ENCODE measurements at regions not wholly inside any gene's neighbourhood (a gene's known extent, or its start where the extent isn't known, plus 50 kb on each side); places are given as distances from the start of the nearest gene placed in this dataset.

DNA sequence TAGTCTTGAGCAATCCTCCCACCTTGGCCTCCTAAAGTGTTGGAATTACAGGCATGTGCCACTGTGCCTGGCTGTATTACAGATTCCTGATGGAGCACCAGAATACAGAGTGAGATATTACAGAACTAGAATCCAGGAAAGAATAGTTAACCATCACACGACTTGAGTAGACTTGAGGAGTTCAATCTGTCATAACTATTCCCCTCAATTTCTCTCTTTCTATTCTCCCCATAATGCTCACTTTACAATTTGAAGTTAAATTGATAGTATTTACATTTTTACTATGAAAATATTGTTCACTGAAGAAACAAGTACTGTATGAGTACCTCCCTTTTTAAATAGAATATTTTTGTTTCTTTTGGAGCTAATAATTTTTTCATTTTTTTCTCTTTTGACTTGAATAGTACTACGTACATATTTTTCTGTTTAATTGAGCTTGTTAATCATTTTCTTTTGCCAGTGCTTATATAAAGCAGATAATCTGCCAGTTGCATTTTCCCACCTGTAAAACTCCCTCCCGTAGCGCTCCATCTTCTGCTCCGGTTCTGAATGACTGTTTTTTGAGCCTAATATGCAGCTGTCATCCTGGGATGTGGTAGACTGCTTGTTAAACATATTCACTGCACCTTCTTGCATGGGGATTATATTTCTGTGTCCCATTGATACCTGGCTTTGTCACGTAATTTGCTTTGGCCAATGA lies 105.5 kb downstream of the MYCN start:
- Histone ChIP-seq H3K4ac (replicated peaks; ENCODE audit: insufficient read length, low read depth, low read length) (no peak overlapping the region), H4K8ac (ENCODE audit: extremely low read depth, insufficient read depth, low read length) (no peak overlapping the region), H3K27ac (ENCODE audit: low read depth, low read length) (no peak overlapping the region), H2AK5ac (ENCODE audit: low read depth, low read length) (no peak overlapping the region), H2AFZ (ENCODE audit: low read length) (no peak overlapping the region), H3K27me3 (replicated peaks in 1 of 4; ENCODE audit: control insufficient read depth in 3 of 4, extremely low read depth in 1 of 4, insufficient read depth in 3 of 4, low read length in 3 of 4) (no peaks in the 10 kb centered on the region; a peak in 1 of 7 replicates), H3K4me2 (ENCODE audit: insufficient read depth in 1 of 2, low read depth in 2 of 2, low read length in 2 of 2) (no peak overlapping the region), H4K91ac (replicated peaks; ENCODE audit: insufficient read length, low read length) (no peak overlapping the region), H3K4me3 (ENCODE audit: extremely low read depth in 1 of 4, insufficient read depth in 2 of 4, low read depth in 3 of 4, low read length in 4 of 4) (no peak overlapping the region), H3K18ac (ENCODE audit: extremely low read depth, low read length) (no peak overlapping the region), H3K9ac (replicated peaks in 1 of 4; ENCODE audit: extremely low read depth in 1 of 4, low read depth in 3 of 4, low read length in 3 of 4) (no peak overlapping the region), H3K79me1 (ENCODE audit: low read depth, low read length) (no peaks in the 10 kb centered on the region), H3K23me2 (ENCODE audit: low read depth, low read length) (no peaks in the 10 kb centered on the region), H2BK15ac (ENCODE audit: low read length) (no peak overlapping the region), H2BK120ac (replicated peaks; ENCODE audit: low read depth, low read length) (no peak overlapping the region), H3K14ac (ENCODE audit: insufficient read length) (no peak overlapping the region), H2BK20ac (ENCODE audit: low read length) (no peak overlapping the region), H3K79me2 (ENCODE audit: control insufficient read depth in 1 of 2, insufficient read depth in 2 of 2, low read length in 2 of 2) (no peaks in the 10 kb centered on the region), H4K5ac (ENCODE audit: insufficient read length, low read depth, low read length) (no peak overlapping the region), H3K36me3 (ENCODE audit: control insufficient read depth in 2 of 4, insufficient read depth in 4 of 4, low read length in 3 of 4) (no peaks in the 10 kb centered on the region), H3K4me1 (replicated peaks in 1 of 4; ENCODE audit: control insufficient read depth in 3 of 4, insufficient read depth in 4 of 4, low read length in 3 of 4) (peaks cover 0 to 4% (median 2%) of the 10 kb centered on the region in 4 experiments; a peak in 3 of 7 replicates), H3K56ac (replicated peaks; ENCODE audit: insufficient read length, low read depth, low read length) (no peak overlapping the region), H2BK5ac (ENCODE audit: low read depth, low read length) (no peak overlapping the region), H3K9me3 (ENCODE audit: insufficient read depth in 2 of 2, low read depth in 1 of 2, low read length in 1 of 2) (no peaks in the 10 kb centered on the region), H4K20me1 (replicated peaks in 1 of 2; ENCODE audit: control insufficient read depth in 1 of 2, insufficient read depth in 2 of 2, low read length in 2 of 2) (no peaks in the 10 kb centered on the region), H3K23ac (ENCODE audit: insufficient read length) (no peak overlapping the region), H2BK12ac (ENCODE audit: low read depth, low read length) (no peak overlapping the region)
- FAIRE-seq (no peak), DNase-seq (ENCODE audit: low read depth in 1 of 2, low spot score in 2 of 2) (no peak)
- POLR2A ChIA-PET (ENCODE audit: partially characterized antibody), result no interaction called here
- CTCF ChIA-PET (ENCODE audit: partially characterized antibody), result interaction anchor here (0.8 to 3.3 kb wide), 3 partner anchors 12 to 237 kb away, joined by 3 to 19 read pairs (median 3); no protein-coding TSS in a partner anchor
- 75% methylated on average over 6 of the region's 6 CpGs; no CpG with 5 or more reads in 1 of the 2 experiments for WGBS, 2 experiments (ENCODE audit: extremely low coverage in 1 of 2, insufficient coverage in 1 of 2, insufficient read length in 1 of 2, insufficient replicate concordance in 2 of 2, low coverage in 1 of 2, low lambda C conversion rate in 2 of 2, missing lambda C conversion rate in 1 of 2)

All from H1 (cell line).